Astrocyte (in vitro differentiated cells and primary cell): ENCODE measurements at regions not wholly inside any gene's neighbourhood (a gene's known extent, or its start where the extent isn't known, plus 50 kb on each side); places are given as distances from the start of the nearest gene placed in this dataset.

Source experiments
- DNase-seq: peaks from one replicate; pipeline ENCODE4 v3.0.0-alpha.2; 2010; ENCODE audit warnings: low read depth
- FAIRE-seq: peaks from 2 replicates; lab custom pipeline; 2011; peaks lifted over from hg19 to GRCh38; lab: Jason Lieb, UNC
- H2AFZ ChIP-seq: 2 replicates; pipeline ENCODE4 v1.6.0; 2012; ENCODE audit warnings: low read depth, low read length, inconsistent platforms
- H3K27ac ChIP-seq: 2 replicates; pipeline ENCODE4 v1.5.1; 2011; ENCODE audit warnings: low read depth, low read length, inconsistent platforms
- H3K27me3 ChIP-seq: 2 replicates; pipeline ENCODE4 v1.6.0; 2011; ENCODE audit warnings: low read length, inconsistent platforms; ENCODE audit not compliant: insufficient read depth
- H3K36me3 ChIP-seq: 2 replicates; pipeline ENCODE4 v1.5.1; 2011; ENCODE audit warnings: low read length, inconsistent platforms; ENCODE audit not compliant: insufficient read depth
- H3K4me1 ChIP-seq: 2 replicates; pipeline ENCODE4 v1.5.1; 2011; ENCODE audit warnings: low read length, inconsistent platforms; ENCODE audit not compliant: insufficient read depth
- H3K4me2 ChIP-seq: 2 replicates; pipeline ENCODE4 v1.6.0; 2012; ENCODE audit warnings: low read length, inconsistent platforms
- H3K4me3 ChIP-seq: 2 replicates; pipeline ENCODE4 v1.5.1; 2011; ENCODE audit warnings: low read depth, mild to moderate bottlenecking, low read length, inconsistent platforms; ENCODE audit not compliant: insufficient read depth
- H3K79me2 ChIP-seq: 2 replicates; pipeline ENCODE4 v1.6.0; 2012; ENCODE audit warnings: mild to moderate bottlenecking, low read length, inconsistent platforms; ENCODE audit not compliant: insufficient read depth
- H3K9ac ChIP-seq: 2 replicates; pipeline ENCODE4 v1.6.0; 2012; ENCODE audit warnings: mild to moderate bottlenecking, low read length, inconsistent platforms
- H3K9me3 ChIP-seq: 2 replicates; pipeline ENCODE4 v1.5.1; 2012; ENCODE audit warnings: low read depth, mild to moderate bottlenecking, low read length, inconsistent platforms; ENCODE audit not compliant: insufficient read depth
- H4K20me1 ChIP-seq: 2 replicates; pipeline ENCODE4 v1.6.0; 2012; ENCODE audit warnings: low read length, inconsistent platforms; ENCODE audit not compliant: insufficient read depth
- H3K27ac Mint-ChIP-seq: one replicate; pipeline ENCODE4 v1.8.0; 2021; ENCODE audit warnings: mild to moderate bottlenecking, mixed read lengths; ENCODE audit not compliant: unreplicated experiment
- H3K27me3 Mint-ChIP-seq: one replicate; pipeline ENCODE4 v1.8.0; 2021; ENCODE audit warnings: low read depth, mixed read lengths; ENCODE audit not compliant: unreplicated experiment
- H3K36me3 Mint-ChIP-seq: one replicate; pipeline ENCODE4 v1.8.0; 2021; ENCODE audit warnings: low read depth, mixed read lengths; ENCODE audit not compliant: unreplicated experiment
- H3K4me1 Mint-ChIP-seq: one replicate; pipeline ENCODE4 v1.8.0; 2021; ENCODE audit warnings: low read depth, mixed read lengths; ENCODE audit not compliant: unreplicated experiment
- H3K4me3 Mint-ChIP-seq: one replicate; pipeline ENCODE4 v1.8.0; 2021; ENCODE audit warnings: mild to moderate bottlenecking, moderate library complexity, mixed read lengths; ENCODE audit not compliant: unreplicated experiment
- H3K9me3 Mint-ChIP-seq: one replicate; pipeline ENCODE4 v1.8.0; 2021; ENCODE audit warnings: mild to moderate bottlenecking, mixed read lengths; ENCODE audit not compliant: unreplicated experiment
- EZH2 ChIP-seq: IDR thresholded peaks from 2 replicates; pipeline ENCODE4 v1.6.1; 2012; ENCODE audit warnings: mild to moderate bottlenecking, low read length, inconsistent platforms; ENCODE audit not compliant: insufficient read depth
- TF ChIP-seq, protein P1 (sequence below): IDR thresholded peaks from 2 replicates; pipeline ENCODE4 v1.5.1; 2011; ENCODE audit warnings: low read depth, mild to moderate bottlenecking, inconsistent platforms, low read length, moderate library complexity; ENCODE audit not compliant: insufficient read depth

- Histone ChIP-seq H3K9me3 (no peaks in the 10 kb centered on the region), H3K27me3 (no peaks in the 10 kb centered on the region), H3K27ac (no peak overlapping the region), H3K36me3 (no peaks in the 10 kb centered on the region), H3K4me3 (no peak overlapping the region), H4K20me1 (no peaks in the 10 kb centered on the region), H3K9ac (no peak overlapping the region), H3K4me1 (no peaks in the 10 kb centered on the region), H3K79me2 (no peaks in the 10 kb centered on the region), H3K4me2 (no peak overlapping the region), H2AFZ (no peak overlapping the region)
- H3K4me3 Mint-ChIP-seq: no peak overlapping the region
- FAIRE-seq (peak; percentile 56), DNase-seq (peak; percentile 33)
- H3K36me3 Mint-ChIP-seq: no peaks in the 10 kb centered on the region
- H3K27ac Mint-ChIP-seq: no peak overlapping the region
- TF ChIP-seq, protein P1, sequence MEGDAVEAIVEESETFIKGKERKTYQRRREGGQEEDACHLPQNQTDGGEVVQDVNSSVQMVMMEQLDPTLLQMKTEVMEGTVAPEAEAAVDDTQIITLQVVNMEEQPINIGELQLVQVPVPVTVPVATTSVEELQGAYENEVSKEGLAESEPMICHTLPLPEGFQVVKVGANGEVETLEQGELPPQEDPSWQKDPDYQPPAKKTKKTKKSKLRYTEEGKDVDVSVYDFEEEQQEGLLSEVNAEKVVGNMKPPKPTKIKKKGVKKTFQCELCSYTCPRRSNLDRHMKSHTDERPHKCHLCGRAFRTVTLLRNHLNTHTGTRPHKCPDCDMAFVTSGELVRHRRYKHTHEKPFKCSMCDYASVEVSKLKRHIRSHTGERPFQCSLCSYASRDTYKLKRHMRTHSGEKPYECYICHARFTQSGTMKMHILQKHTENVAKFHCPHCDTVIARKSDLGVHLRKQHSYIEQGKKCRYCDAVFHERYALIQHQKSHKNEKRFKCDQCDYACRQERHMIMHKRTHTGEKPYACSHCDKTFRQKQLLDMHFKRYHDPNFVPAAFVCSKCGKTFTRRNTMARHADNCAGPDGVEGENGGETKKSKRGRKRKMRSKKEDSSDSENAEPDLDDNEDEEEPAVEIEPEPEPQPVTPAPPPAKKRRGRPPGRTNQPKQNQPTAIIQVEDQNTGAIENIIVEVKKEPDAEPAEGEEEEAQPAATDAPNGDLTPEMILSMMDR: no peak
- TF ChIP-seq EZH2: no peak
- H3K9me3 Mint-ChIP-seq: no peaks in the 10 kb centered on the region
- H3K4me1 Mint-ChIP-seq: no peaks in the 10 kb centered on the region
- H3K27me3 Mint-ChIP-seq: no peaks in the 10 kb centered on the region
Measured at GRCh38 chr10:59027975-59028655, 148.3 kb upstream of the PHYHIPL start.

DNA sequence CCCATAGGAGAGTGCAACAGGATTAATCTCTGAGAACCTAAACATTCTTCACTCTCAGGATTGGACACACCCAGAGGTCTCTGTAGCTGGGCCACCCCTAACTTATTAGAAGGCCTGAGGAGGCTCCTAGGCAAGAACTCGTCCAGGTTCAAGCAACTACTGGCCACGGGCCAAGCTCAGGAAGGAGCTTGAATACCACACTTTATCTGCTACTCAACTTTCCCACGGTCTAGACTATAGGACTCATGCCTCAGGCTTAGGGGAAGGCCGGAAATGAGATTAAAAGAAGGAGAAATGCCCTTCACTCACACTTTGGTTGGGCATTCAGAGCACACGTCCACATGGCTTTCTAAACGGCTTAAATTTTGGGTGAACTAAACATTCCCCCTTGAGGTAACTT, 142.8 kb upstream of the PHYHIPL start:
- H3K4me1 ChIP-seq: no peaks in the 10 kb centered on the region
- Mint-ChIP-seq H3K27me3 (peaks cover 4% of the 10 kb centered on the region), H3K4me1 (no peaks in the 10 kb centered on the region), H3K9me3 (no peaks in the 10 kb centered on the region), H3K27ac (peak overlapping the region; percentile 48), H3K4me3 (no peak overlapping the region), H3K36me3 (no peaks in the 10 kb centered on the region)
- H3K79me2 ChIP-seq: no peaks in the 10 kb centered on the region
- no peak overlapping the region for H3K4me3 ChIP-seq
- no peak for FAIRE-seq
- no peaks in the 10 kb centered on the region for H4K20me1 ChIP-seq
- H3K27me3 ChIP-seq: no peaks in the 10 kb centered on the region
- H2AFZ ChIP-seq: no peak overlapping the region
- no peaks in the 10 kb centered on the region for H3K9me3 ChIP-seq
- no peaks in the 10 kb centered on the region for H3K36me3 ChIP-seq
- H3K27ac ChIP-seq: no peak overlapping the region
- no peak for DNase-seq
- no peak overlapping the region for H3K9ac ChIP-seq
- no peak for TF ChIP-seq EZH2
- TF ChIP-seq, protein P1: no peak
- no peak overlapping the region for H3K4me2 ChIP-seq

- DNase-seq (no peak), FAIRE-seq (no peak)
- Mint-ChIP-seq H3K27ac (no peak overlapping the region), H3K4me1 (no peaks in the 10 kb centered on the region), H3K9me3 (peaks cover 2% of the 10 kb centered on the region), H3K36me3 (no peaks in the 10 kb centered on the region), H3K27me3 (peaks cover 4% of the 10 kb centered on the region), H3K4me3 (no peak overlapping the region)
- Histone ChIP-seq H3K27ac (no peak overlapping the region), H3K79me2 (no peaks in the 10 kb centered on the region), H3K36me3 (no peaks in the 10 kb centered on the region), H3K27me3 (no peaks in the 10 kb centered on the region), H3K9me3 (no peaks in the 10 kb centered on the region), H3K9ac (no peak overlapping the region), H3K4me3 (no peak overlapping the region), H3K4me2 (no peak overlapping the region), H3K4me1 (no peaks in the 10 kb centered on the region), H2AFZ (no peak overlapping the region), H4K20me1 (no peaks in the 10 kb centered on the region)
- no peak for TF ChIP-seq EZH2
- TF ChIP-seq, protein P1: no peak
Measured at GRCh38 chr10:59036311-59037017, 140.0 kb upstream of the PHYHIPL start.
